OCI-LY7 (cell line): ENCODE measurements at regions not wholly inside any gene's neighbourhood (a gene's known extent, or its start where the extent isn't known, plus 50 kb on each side); places are given as distances from the start of the nearest gene placed in this dataset.
"Not testable (repeated sequence)": the region's sequence is repeated elsewhere in the genome, so short reads cannot be mapped to it uniquely, and the experiment has no call there.

Experiments
- BruUV-seq: library from RNA; stranded (reverse); fragments of 400-500 nt; replicated peaks from 2 replicates; lab custom pipeline; 2021; lab: Mats Ljungman, UMichigan
- CTCF ChIA-PET: fragments of 300-600 bp; sonication (Branson Sonifier 250); formaldehyde crosslinking; loops from one replicate; lab custom pipeline; 2022; ENCODE audit warnings: antibody characterized with exemption; ENCODE audit not compliant: unreplicated experiment; lab: Charles Lee
- POLR2A ChIA-PET: fragments of 300-600 bp; sonication (Branson Sonifier 250); formaldehyde crosslinking; loops from one replicate; lab custom pipeline; 2022; ENCODE audit warnings: antibody characterized with exemption; lab: Charles Lee
- DNase-seq: peaks from one replicate; pipeline ENCODE4 v3.0.0-alpha.2; 2015; ENCODE audit warnings: low spot score
- H2AFZ ChIP-seq: fragments of 200-600 bp; sonication (generic), shearing (Covaris generic); 2 replicates; pipeline ENCODE4 v1.6.1; 2014; ENCODE audit warnings: mild to moderate bottlenecking, antibody characterized with exemption, low read length, moderate library complexity
- H3K27ac ChIP-seq: fragments of 200-600 bp; sonication (generic); 2 replicates; pipeline ENCODE4 v1.5.1; 2014; ENCODE audit warnings: mixed run types, low read depth, mild to moderate bottlenecking, moderate library complexity, low read length, inconsistent platforms; ENCODE audit not compliant: poor library complexity, severe bottlenecking
- H3K36me3 ChIP-seq: fragments of 200-600 bp; sonication (generic); 2 replicates; pipeline ENCODE4 v1.6.1; 2014; ENCODE audit warnings: mild to moderate bottlenecking, antibody characterized with exemption, low read length, moderate library complexity, mixed read lengths; ENCODE audit not compliant: insufficient read depth
- H3K4me1 ChIP-seq: fragments of 200-600 bp; sonication (generic); 2 replicates; pipeline ENCODE4 v1.5.1; 2014; ENCODE audit warnings: mild to moderate bottlenecking, low read length; ENCODE audit not compliant: insufficient read depth, poor library complexity, severe bottlenecking
- H3K4me2 ChIP-seq: fragments of 200-600 bp; sonication (generic); 2 replicates; pipeline ENCODE4 v1.6.1; 2014; ENCODE audit warnings: mild to moderate bottlenecking, low read length
- H3K4me3 ChIP-seq: fragments of 200-600 bp; sonication (generic); 2 replicates; pipeline ENCODE4 v1.5.1; 2014; ENCODE audit warnings: mild to moderate bottlenecking, low read depth, low read length; ENCODE audit not compliant: poor library complexity, severe bottlenecking
- H3K79me2 ChIP-seq: fragments of 200-600 bp; sonication (generic); 2 replicates; pipeline ENCODE4 v1.6.1; 2016; ENCODE audit warnings: low read depth, mild to moderate bottlenecking, low read length, moderate library complexity, mixed read lengths; ENCODE audit not compliant: insufficient read depth
- H3K9me2 ChIP-seq: fragments of 200-600 bp; sonication (generic); 2 replicates; pipeline ENCODE4 v1.6.1; 2016; ENCODE audit warnings: mild to moderate bottlenecking, low read length, mixed read lengths; ENCODE audit not compliant: insufficient read depth
- H3K9me3 ChIP-seq: fragments of 200-600 bp; sonication (generic); 2 replicates; pipeline ENCODE4 v1.6.1; 2014; ENCODE audit warnings: mild to moderate bottlenecking, mixed run types, low read length, mixed read lengths
- H4K20me1 ChIP-seq: fragments of 200-600 bp; sonication (generic); 2 replicates; pipeline ENCODE4 v1.6.1; 2014; ENCODE audit warnings: mild to moderate bottlenecking, antibody characterized with exemption, low read length, moderate library complexity, mixed read lengths; ENCODE audit not compliant: insufficient read depth
- CTCF ChIP-seq: fragments of 200-600 bp; sonication (generic); conservative IDR thresholded peaks from 2 replicates; pipeline ENCODE4 v1.5.1; 2014; ENCODE audit warnings: mild to moderate bottlenecking, antibody characterized with exemption, low read length, moderate library complexity, mixed read lengths
- EZH2phosphoT487 ChIP-seq: fragments of 200-600 bp; sonication (generic); IDR thresholded peaks from 2 replicates; pipeline ENCODE4 v1.6.1; 2018; ENCODE audit warnings: low read depth, borderline replicate concordance, mild to moderate bottlenecking, mixed run types, antibody characterized with exemption, low read length, moderate library complexity, mixed read lengths
- intact Hi-C: fragments of 100-400 bp; cut with micrococcal nuclease; formaldehyde crosslinking; loops from one replicate; pipeline ENCODE4 v1.10.0; 2022; ENCODE audit not compliant: unreplicated experiment

GRCh38 chr7:65798111-65799075 is 74.5 kb upstream of the VKORC1L1 start:
- H4K20me1 ChIP-seq = no peaks in the 10 kb centered on the region
- H3K9me3 ChIP-seq = no peaks in the 10 kb centered on the region
- peak; percentile 19 for DNase-seq
- H3K4me2 ChIP-seq = no peak overlapping the region
- no peaks in the 10 kb centered on the region for H3K36me3 ChIP-seq
- no TSS peak for BruUV-seq
- H3K4me3 ChIP-seq = no peak overlapping the region
- ChIA-PET CTCF (no interaction called here), POLR2A (interaction anchor here (0.5 to 1.2 kb wide), 2 partner anchors 15 to 824 kb away, joined by 3 to 4 read pairs; no protein-coding TSS in a partner anchor)
- TF ChIP-seq EZH2phosphoT487 = no peak
- intact Hi-C loops = no loop called here
- H2AFZ ChIP-seq = no peak overlapping the region
- H3K27ac ChIP-seq = no peak overlapping the region
- no peaks in the 10 kb centered on the region for H3K79me2 ChIP-seq
- no peaks in the 10 kb centered on the region for H3K9me2 ChIP-seq
- H3K4me1 ChIP-seq = peaks cover 7% of the 10 kb centered on the region

GRCh38 chr7:65800191-65800590 is 72.7 kb upstream of the VKORC1L1 start:
- POLR2A ChIA-PET = interaction anchor here (0.6 kb wide), 1 partner anchor 407 kb away, joined by 3 read pairs; no protein-coding TSS in a partner anchor
- H3K36me3 ChIP-seq, H3K4me1 ChIP-seq, H4K20me1 ChIP-seq, H3K4me2 ChIP-seq, H3K9me3 ChIP-seq, DNase-seq, H3K9me2 ChIP-seq, H3K4me3 ChIP-seq, H3K27ac ChIP-seq, CTCF ChIA-PET, H3K79me2 ChIP-seq, H2AFZ ChIP-seq, BruUV-seq, intact Hi-C loops: not testable (repeated sequence)

- Histone ChIP-seq H3K9me2 (no peaks in the 10 kb centered on the region), H2AFZ (no peak overlapping the region), H3K4me3 (no peak overlapping the region), H3K36me3 (no peaks in the 10 kb centered on the region), H3K79me2 (no peaks in the 10 kb centered on the region), H3K4me2 (no peak overlapping the region), H3K9me3 (no peaks in the 10 kb centered on the region), H3K27ac (no peak overlapping the region), H3K4me1 (peaks cover 7% of the 10 kb centered on the region), H4K20me1 (no peaks in the 10 kb centered on the region)
- TF ChIP-seq EZH2phosphoT487 (no peak), CTCF (no peak)
- ChIA-PET POLR2A (interaction anchor here (0.6 kb wide), 1 partner anchor 406 kb away, joined by 3 read pairs; no protein-coding TSS in a partner anchor), CTCF (no interaction called here)
- no TSS peak for BruUV-seq
- intact Hi-C loops = no loop called here
- no peak for DNase-seq
Observed at GRCh38 chr7:65800890-65801341, 72.0 kb upstream of the VKORC1L1 start.
